ENCODE measurements at regions not wholly inside any gene's neighbourhood (a gene's known extent, or its start where the extent isn't known, plus 50 kb on each side); places are given as distances from the start of the nearest gene placed in this dataset.

GRCh38 chr12:127052511-127053232, 1214.3 kb upstream of the TMEM132C start:
- ChIA-PET CTCF (no interaction called here), POLR2A (no interaction called here)
- H3K4me3 Mint-ChIP-seq, result no peak overlapping the region
- H3K27ac Mint-ChIP-seq, result no peak overlapping the region
- H3K4me1 Mint-ChIP-seq, result no peaks in the 10 kb centered on the region
- peaks cover 57% of the 10 kb centered on the region for H3K36me3 Mint-ChIP-seq
- peaks cover 4% of the 10 kb centered on the region; the same call in 1 of the 2 replicates for H3K27me3 Mint-ChIP-seq (ENCODE audit: low read depth)
- ATAC-seq (no peak), DNase-seq (ENCODE audit: low spot score) (no peak)
- peaks cover 75% of the 10 kb centered on the region for H3K9me3 Mint-ChIP-seq
- TF ChIP-seq FOXP4 (CRISPR knock-in tag; IDR thresholded peaks at IDR 0.05) (no peak), E2F5 (CRISPR knock-in tag; IDR thresholded peaks at IDR 0.05) (no peak), USF1 (CRISPR knock-in tag; IDR thresholded peaks at IDR 0.05) (no peak), GTF2I (CRISPR knock-in tag; conservative IDR thresholded peaks at IDR 0.05) (no peak), IRF2 (CRISPR knock-in tag; IDR thresholded peaks at IDR 0.05; ENCODE audit: borderline replicate concordance, low read depth) (no peak), ZNF671 (CRISPR knock-in tag; IDR thresholded peaks at IDR 0.05) (no peak), CTCF (IDR thresholded peaks at IDR 0.05) (no peak), ERG (CRISPR knock-in tag; IDR thresholded peaks at IDR 0.05) (no peak), NR3C1 (CRISPR knock-in tag; conservative IDR thresholded peaks at IDR 0.05; ENCODE audit: low read depth) (no peak), STAT6 (CRISPR knock-in tag; conservative IDR thresholded peaks at IDR 0.05; ENCODE audit: low read depth) (no peak), SOX15 (CRISPR knock-in tag; IDR thresholded peaks at IDR 0.05) (no peak), ZNF281 (CRISPR knock-in tag; IDR thresholded peaks at IDR 0.05) (no peak), ZNF532 (CRISPR knock-in tag; IDR thresholded peaks at IDR 0.05; ENCODE audit: borderline replicate concordance) (no peak), ATF1 (CRISPR knock-in tag; IDR thresholded peaks at IDR 0.05) (no peak), NR1H2 (CRISPR knock-in tag; IDR thresholded peaks at IDR 0.05) (no peak), RELA (CRISPR knock-in tag; IDR thresholded peaks at IDR 0.05; ENCODE audit: borderline replicate concordance) (no peak), ZNF396 (CRISPR knock-in tag; IDR thresholded peaks at IDR 0.05; ENCODE audit: borderline replicate concordance) (no peak)
